SK-N-MC (cell line): ENCODE measurements at regions not wholly inside any gene's neighbourhood (a gene's known extent, or its start where the extent isn't known, plus 50 kb on each side); places are given as distances from the start of the nearest gene placed in this dataset.

ENCODE experiments used
- EZH2 ChIP-seq: fragments of 200-600 bp; sonication (generic); IDR thresholded peaks from one replicate; pipeline ENCODE4 v1.6.1; 2017; ENCODE audit warnings: antibody characterized with exemption
- FOXP2 ChIP-seq: optimal IDR thresholded peaks from 2 replicates; pipeline ENCODE3; 2011; ENCODE audit warnings: mild to moderate bottlenecking, moderate library complexity; ENCODE audit not compliant: insufficient read depth; ENCODE audit errors: extremely low read length, control extremely low read depth
- POLR2AphosphoS5 ChIP-seq: IDR thresholded peaks from 2 replicates; pipeline ENCODE4 v1.6.1; 2012; ENCODE audit warnings: mild to moderate bottlenecking, low read depth, low read length, borderline replicate concordance

DNA sequence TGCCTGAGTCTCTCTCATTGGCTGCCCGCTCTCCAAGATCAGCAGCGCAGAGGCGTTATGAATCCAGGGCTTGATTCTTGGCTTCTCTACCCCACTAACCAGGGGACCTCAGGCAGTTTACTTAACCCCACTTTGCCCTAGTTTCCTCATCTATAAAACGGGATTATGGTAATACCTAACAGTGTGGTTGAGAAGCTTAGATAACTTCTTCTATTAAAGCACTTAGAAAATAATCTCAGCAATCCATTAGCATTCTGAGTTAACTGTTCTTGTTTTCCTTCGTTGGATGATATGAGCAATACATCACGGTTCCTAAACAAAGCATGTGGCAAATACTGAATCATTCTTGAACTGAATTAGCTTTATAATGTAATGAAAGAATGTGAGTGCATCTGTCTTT is 116.3 kb upstream of the FKBP1C start:
- TF ChIP-seq EZH2 (no peak), POLR2AphosphoS5 (no peak), FOXP2 (no peak)
